HCT116 (cell line): ENCODE measurements at regions not wholly inside any gene's neighbourhood (a gene's known extent, or its start where the extent isn't known, plus 50 kb on each side); places are given as distances from the start of the nearest gene placed in this dataset.

Experiments
- ATAC-seq: fragments of 200-7000 bp; cut with Tn5 transposase; 2 replicates; pipeline ENCODE4 v1.9.1; 2020; ENCODE audit warnings: mild to moderate bottlenecking, moderate library complexity
- BruUV-seq: library from RNA; stranded (reverse); fragments of 400-500 nt; replicated peaks from 2 replicates; lab custom pipeline; 2021; lab: Mats Ljungman, UMichigan
- CTCF ChIA-PET: fragments of 300-600 bp; sonication (Branson Sonifier 250); formaldehyde crosslinking; loops from one replicate; lab custom pipeline; 2021; ENCODE audit warnings: antibody characterized with exemption; lab: Charles Lee
- POLR2A ChIA-PET: fragments of 300-600, 350-600 bp; sonication (Branson Sonifier 250); formaldehyde crosslinking; loops from one replicate; lab custom pipeline; 2021; ENCODE audit warnings: antibody characterized with exemption; lab: Charles Lee
- RAD21 ChIA-PET, 2 experiments: fragments of 300-600 bp; sonication (Branson Sonifier 250); formaldehyde crosslinking; loops; one replicate each; lab custom pipeline; 2023; ENCODE audit warnings: low total read pairs in 2 of 2; ENCODE audit not compliant: uncharacterized antibody in 2 of 2, unreplicated experiment in 2 of 2, low non-redundant PET in 1 of 2; lab: Charles Lee
- DNase-seq: peaks from one replicate; pipeline ENCODE4 v3.0.0-alpha.2; 2010; ENCODE audit warnings: low read depth, low spot score
- H2AFZ ChIP-seq: fragments of 200-600 bp; shearing (Covaris generic), sonication (generic); 2 replicates; pipeline ENCODE4 v1.6.1; 2017; ENCODE audit warnings: low read depth, mixed run types, mixed read lengths, antibody characterized with exemption, low read length; ENCODE audit not compliant: poor library complexity, severe bottlenecking
- H3K27ac ChIP-seq: 2 replicates; pipeline ENCODE4 v1.5.1; 2012; ENCODE audit warnings: low read depth, low read length
- H3K27me3 ChIP-seq: fragments of 200-600 bp; sonication (generic); 2 replicates; pipeline ENCODE4 v1.6.1; 2016; ENCODE audit warnings: mixed run types, low read length, mixed read lengths; ENCODE audit not compliant: insufficient read depth
- H3K36me3 ChIP-seq, 2 experiments: fragments of 200-500 bp in 1 of 2; fragments of 200-600 bp in 1 of 2; sonication (Bioruptor generic) in 1 of 2; sonication (generic) in 1 of 2; 2 replicates each; pipeline versions ENCODE4 v1.5.1 to v1.6.1; 2014 to 2016; ENCODE audit warnings: low read length in 2 of 2, inconsistent platforms in 1 of 2, mixed read lengths in 1 of 2, mixed run types in 1 of 2; ENCODE audit not compliant: insufficient read depth in 2 of 2, control insufficient read depth in 1 of 2
- H3K4me1 ChIP-seq, 2 experiments: fragments of 200-600 bp in 1 of 2; sonication (generic) in 1 of 2; 2 replicates each; pipeline versions ENCODE4 v1.5.1 to v1.6.1; 2012 to 2017; ENCODE audit warnings: low read length in 2 of 2, inconsistent platforms in 1 of 2, mild to moderate bottlenecking in 1 of 2, mixed read lengths in 1 of 2, mixed run types in 1 of 2, moderate library complexity in 1 of 2; ENCODE audit not compliant: insufficient read depth in 2 of 2, control insufficient read depth in 1 of 2
- H3K4me2 ChIP-seq: fragments of 200-600 bp; sonication (generic); 2 replicates; pipeline ENCODE4 v1.6.1; 2017; ENCODE audit warnings: mixed run types, low read length, mixed read lengths
- H3K4me3 ChIP-seq, 2 experiments: fragments of 200-600 bp in 1 of 2; sonication (generic) in 1 of 2; replicated peaks in 1 of 2; 2 replicates each; pipeline ENCODE4 v1.5.1; 2011 to 2016; ENCODE audit warnings: low read length in 2 of 2, control low read depth in 1 of 2, low read depth in 1 of 2, mild to moderate bottlenecking in 1 of 2, mixed read lengths in 1 of 2, mixed run types in 1 of 2
- H3K79me2 ChIP-seq: fragments of 200-600 bp; sonication (generic); 2 replicates; pipeline ENCODE4 v1.6.1; 2017; ENCODE audit warnings: mild to moderate bottlenecking, mixed run types, low read length, moderate library complexity, mixed read lengths; ENCODE audit not compliant: insufficient read depth
- H3K9ac ChIP-seq: fragments of 200-600 bp; sonication (generic); 2 replicates; pipeline ENCODE4 v1.6.1; 2016; ENCODE audit warnings: low read length, mixed read lengths
- H3K9me2 ChIP-seq: fragments of 200-600 bp; sonication (generic), shearing (Covaris generic); 2 replicates; pipeline ENCODE4 v1.6.1; 2017; ENCODE audit warnings: mixed run types, mild to moderate bottlenecking, moderate library complexity; ENCODE audit not compliant: insufficient read depth
- H3K9me3 ChIP-seq, 2 experiments: fragments of 200-500 bp in 1 of 2; fragments of 200-600 bp in 1 of 2; sonication (Bioruptor generic) in 1 of 2; sonication (generic) in 1 of 2; 2 replicates each; pipeline ENCODE4 v1.6.1; 2014 to 2017; ENCODE audit warnings: low read length in 2 of 2, mixed read lengths in 2 of 2, inconsistent platforms in 1 of 2, low read depth in 1 of 2, mild to moderate bottlenecking in 1 of 2, mixed run types in 1 of 2, moderate library complexity in 1 of 2; ENCODE audit not compliant: control insufficient read depth in 1 of 2, insufficient read depth in 1 of 2
- H4K20me1 ChIP-seq: fragments of 200-600 bp; sonication (generic), shearing (Covaris generic); 2 replicates; pipeline ENCODE4 v1.6.1; 2017; ENCODE audit warnings: mixed run types, mild to moderate bottlenecking, moderate library complexity; ENCODE audit not compliant: insufficient read depth
- CBX3 ChIP-seq: IDR thresholded peaks from 2 replicates; pipeline ENCODE4 v1.6.1; 2012; ENCODE audit warnings: low read depth
- CEBPB ChIP-seq: IDR thresholded peaks from 2 replicates; pipeline ENCODE4 v1.6.1; 2012; ENCODE audit warnings: low read depth
- ELF1 ChIP-seq: IDR thresholded peaks from 2 replicates; pipeline ENCODE4 v1.6.1; 2012; ENCODE audit warnings: low read depth, borderline replicate concordance
- EZH2 ChIP-seq: fragments of 200-600 bp; sonication (generic); IDR thresholded peaks from 2 replicates; pipeline ENCODE4 v1.6.1; 2017; ENCODE audit warnings: antibody characterized with exemption, mixed run types
- FOSL1 ChIP-seq: IDR thresholded peaks from 2 replicates; pipeline ENCODE4 v1.6.1; 2012; ENCODE audit warnings: low read depth
- POLR2AphosphoS5 ChIP-seq: IDR thresholded peaks from 2 replicates; pipeline ENCODE4 v1.6.1; 2011; ENCODE audit warnings: mild to moderate bottlenecking, low read depth, low read length, moderate library complexity
- RAD21 ChIP-seq: IDR thresholded peaks from 2 replicates; pipeline ENCODE4 v1.6.1; 2012; ENCODE audit warnings: low read depth, mild to moderate bottlenecking
- SIN3A ChIP-seq: IDR thresholded peaks from 2 replicates; pipeline ENCODE4 v1.6.1; 2012; ENCODE audit warnings: low read depth
- ZFX ChIP-seq: fragments of 450-650 bp; IDR thresholded peaks from 2 replicates; pipeline ENCODE4 v1.6.1; 2017
- intact Hi-C: fragments of 100-400 bp; cut with micrococcal nuclease; formaldehyde crosslinking; loops from 2 replicates; pipeline ENCODE4 v1.10.0; 2022
- TF ChIP-seq, protein P1 (sequence below): IDR thresholded peaks from 2 replicates; pipeline ENCODE4 v1.6.1; 2012
- TF ChIP-seq, protein P2 (sequence below), 3 experiments: fragments of 200-600 bp in 1 of 3; sonication (generic) in 1 of 3; IDR thresholded peaks in 2 of 3; conservative IDR thresholded peaks in 1 of 3; 2 replicates each; pipeline ENCODE4 v1.5.1; 2012 to 2017; ENCODE audit warnings: low read depth in 2 of 3, low read length in 2 of 3, antibody characterized with exemption in 1 of 3, borderline replicate concordance in 1 of 3, control low read depth in 1 of 3, mild to moderate bottlenecking in 1 of 3, mixed read lengths in 1 of 3, mixed run types in 1 of 3, moderate library complexity in 1 of 3; ENCODE audit not compliant: insufficient read depth in 1 of 3
- TF ChIP-seq, protein P3 (sequence below): IDR thresholded peaks from 2 replicates; pipeline ENCODE4 v1.6.1; 2011; ENCODE audit warnings: mild to moderate bottlenecking, low read length, moderate library complexity; ENCODE audit not compliant: insufficient replicate concordance; ENCODE audit errors: extremely low read depth

DNA sequence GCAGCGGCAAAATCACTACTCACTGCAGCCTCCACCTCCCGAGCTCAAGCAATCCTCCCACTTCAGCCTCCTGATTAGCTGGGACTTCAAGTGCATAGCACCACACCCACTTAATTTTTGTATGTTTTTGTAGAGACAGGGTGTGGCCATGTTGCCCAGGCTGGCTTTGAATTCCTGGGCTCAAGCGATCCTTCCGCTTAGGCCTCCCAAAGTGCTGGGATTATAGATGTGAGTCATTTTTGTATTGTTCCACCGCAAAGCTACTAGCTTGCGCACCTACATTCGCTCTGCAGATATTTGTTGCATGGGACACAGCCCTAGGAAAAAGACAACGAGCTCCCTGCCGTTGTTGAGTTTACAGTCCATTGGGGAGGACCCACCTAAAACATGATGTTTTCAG lies 173.5 kb upstream of the AGAP1 start (continued):
- TF ChIP-seq RAD21, result no peak

DNA sequence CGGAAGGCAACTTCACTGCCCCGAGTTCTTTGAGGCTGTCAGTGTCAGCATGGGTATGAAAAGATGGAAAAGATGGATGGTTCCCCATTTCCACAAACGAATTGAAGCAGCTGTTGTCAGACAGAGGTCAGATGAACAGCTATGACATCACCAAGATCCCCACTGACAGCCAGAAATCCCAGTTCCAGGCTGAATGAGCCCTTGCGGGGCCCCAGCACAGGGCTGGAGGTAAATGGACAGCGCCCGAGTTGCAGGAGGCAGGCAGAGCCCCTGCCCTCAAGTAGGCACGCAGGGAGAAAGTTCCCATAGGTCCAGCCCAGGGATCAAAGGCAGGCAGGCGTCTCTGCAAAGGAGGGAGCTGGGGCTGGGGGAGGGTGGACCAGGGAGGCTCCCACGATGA lies 169.5 kb upstream of the AGAP1 start:
- no peak overlapping the region for H3K9ac ChIP-seq
- ChIA-PET CTCF (no interaction called here), RAD21 (no interaction called here), POLR2A (no interaction called here)
- peak overlapping the region; percentile 65; the same call in 1 of the 2 replicates for H3K4me2 ChIP-seq
- H3K9me3 ChIP-seq, result no peaks in the 10 kb centered on the region
- H3K9me2 ChIP-seq, result no peaks in the 10 kb centered on the region
- no peaks in the 10 kb centered on the region for H4K20me1 ChIP-seq
- no TSS peak for BruUV-seq
- TF ChIP-seq EZH2 (no peak), SIN3A (no peak), POLR2AphosphoS5 (no peak), CBX3 (no peak), FOSL1 (no peak), ZFX (no peak), CEBPB (no peak), ELF1 (no peak)
- TF ChIP-seq, protein P1, sequence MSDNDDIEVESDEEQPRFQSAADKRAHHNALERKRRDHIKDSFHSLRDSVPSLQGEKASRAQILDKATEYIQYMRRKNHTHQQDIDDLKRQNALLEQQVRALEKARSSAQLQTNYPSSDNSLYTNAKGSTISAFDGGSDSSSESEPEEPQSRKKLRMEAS, result no peak
- TF ChIP-seq, protein P2, sequence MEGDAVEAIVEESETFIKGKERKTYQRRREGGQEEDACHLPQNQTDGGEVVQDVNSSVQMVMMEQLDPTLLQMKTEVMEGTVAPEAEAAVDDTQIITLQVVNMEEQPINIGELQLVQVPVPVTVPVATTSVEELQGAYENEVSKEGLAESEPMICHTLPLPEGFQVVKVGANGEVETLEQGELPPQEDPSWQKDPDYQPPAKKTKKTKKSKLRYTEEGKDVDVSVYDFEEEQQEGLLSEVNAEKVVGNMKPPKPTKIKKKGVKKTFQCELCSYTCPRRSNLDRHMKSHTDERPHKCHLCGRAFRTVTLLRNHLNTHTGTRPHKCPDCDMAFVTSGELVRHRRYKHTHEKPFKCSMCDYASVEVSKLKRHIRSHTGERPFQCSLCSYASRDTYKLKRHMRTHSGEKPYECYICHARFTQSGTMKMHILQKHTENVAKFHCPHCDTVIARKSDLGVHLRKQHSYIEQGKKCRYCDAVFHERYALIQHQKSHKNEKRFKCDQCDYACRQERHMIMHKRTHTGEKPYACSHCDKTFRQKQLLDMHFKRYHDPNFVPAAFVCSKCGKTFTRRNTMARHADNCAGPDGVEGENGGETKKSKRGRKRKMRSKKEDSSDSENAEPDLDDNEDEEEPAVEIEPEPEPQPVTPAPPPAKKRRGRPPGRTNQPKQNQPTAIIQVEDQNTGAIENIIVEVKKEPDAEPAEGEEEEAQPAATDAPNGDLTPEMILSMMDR (IDR thresholded peaks at IDR 0.05 in 2 of 3, conservative IDR thresholded peaks at IDR 0.05 in 1 of 3; ENCODE audit: borderline replicate concordance in 1 of 3, insufficient read depth in 1 of 3, low read depth in 2 of 3, low read length in 2 of 3), result no peak
- TF ChIP-seq, protein P3, sequence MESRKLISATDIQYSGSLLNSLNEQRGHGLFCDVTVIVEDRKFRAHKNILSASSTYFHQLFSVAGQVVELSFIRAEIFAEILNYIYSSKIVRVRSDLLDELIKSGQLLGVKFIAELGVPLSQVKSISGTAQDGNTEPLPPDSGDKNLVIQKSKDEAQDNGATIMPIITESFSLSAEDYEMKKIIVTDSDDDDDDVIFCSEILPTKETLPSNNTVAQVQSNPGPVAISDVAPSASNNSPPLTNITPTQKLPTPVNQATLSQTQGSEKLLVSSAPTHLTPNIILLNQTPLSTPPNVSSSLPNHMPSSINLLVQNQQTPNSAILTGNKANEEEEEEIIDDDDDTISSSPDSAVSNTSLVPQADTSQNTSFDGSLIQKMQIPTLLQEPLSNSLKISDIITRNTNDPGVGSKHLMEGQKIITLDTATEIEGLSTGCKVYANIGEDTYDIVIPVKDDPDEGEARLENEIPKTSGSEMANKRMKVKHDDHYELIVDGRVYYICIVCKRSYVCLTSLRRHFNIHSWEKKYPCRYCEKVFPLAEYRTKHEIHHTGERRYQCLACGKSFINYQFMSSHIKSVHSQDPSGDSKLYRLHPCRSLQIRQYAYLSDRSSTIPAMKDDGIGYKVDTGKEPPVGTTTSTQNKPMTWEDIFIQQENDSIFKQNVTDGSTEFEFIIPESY, result no peak
- H3K27ac ChIP-seq, result no peak overlapping the region
- H3K4me1 ChIP-seq, result peaks cover 19 to 37% of the 10 kb centered on the region in 2 experiments
- no peak overlapping the region for H3K4me3 ChIP-seq
- H3K79me2 ChIP-seq, result no peaks in the 10 kb centered on the region
- no peaks in the 10 kb centered on the region for H3K36me3 ChIP-seq
- DNase-seq, result no peak
- H3K27me3 ChIP-seq, result no peaks in the 10 kb centered on the region
- ATAC-seq, result no peak
- H2AFZ ChIP-seq, result peak overlapping the region; percentile 54
- intact Hi-C loops, result no loop called here
